Breast epithelium (tissue), 4 donors: ENCODE measurements at regions not wholly inside any gene's neighbourhood (a gene's known extent, or its start where the extent isn't known, plus 50 kb on each side); places are given as distances from the start of the nearest gene placed in this dataset.

Experiments used
- DNase-seq, 2 donors: peaks; one replicate each; pipeline ENCODE4 v3.0.0-alpha.2; 2019; ENCODE audit warnings: low spot score in 2 of 2
- H3K27ac ChIP-seq, 2 donors: fragments of 200-600 bp; sonication (generic) in 1 of 2; one replicate each; pipeline ENCODE4 v1.5.1; 2016 to 2019; ENCODE audit warnings: mild to moderate bottlenecking in 1 of 2
- H3K27me3 ChIP-seq, 2 donors: fragments of 200-600 bp; sonication (generic) in 1 of 2; one replicate each; pipeline versions ENCODE4 v1.5.1 to v1.6.0; 2017 to 2019; ENCODE audit warnings: control low read depth in 1 of 2, mild to moderate bottlenecking in 1 of 2
- H3K36me3 ChIP-seq: fragments of 200-600 bp; one replicate; pipeline ENCODE4 v1.5.1; 2019
- H3K4me1 ChIP-seq, 2 donors: fragments of 200-600 bp; sonication (generic); one replicate each; pipeline ENCODE4 v1.5.1; 2016 to 2019; ENCODE audit warnings: control low read depth in 1 of 2
- H3K4me3 ChIP-seq, 3 donors: fragments of 200-600 bp; sonication (generic); 1 replicate in 2 of 3; 2 replicates in 1 of 3; pipeline ENCODE4 v1.5.1; 2016 to 2019; ENCODE audit warnings: mild to moderate bottlenecking in 3 of 3, moderate library complexity in 2 of 3
- H3K9me3 ChIP-seq, 2 donors: fragments of 200-600 bp; sonication (generic) in 1 of 2; one replicate each; pipeline ENCODE4 v1.5.1; 2016 to 2019; ENCODE audit warnings: control low read depth in 1 of 2
- POLR2A ChIP-seq: fragments of 450-650 bp; IDR thresholded peaks from one replicate; pipeline ENCODE4 v1.6.1; 2016; ENCODE audit warnings: antibody characterized with exemption, mild to moderate bottlenecking, moderate library complexity
- POLR2AphosphoS5 ChIP-seq, 3 donors: sonication (generic); formaldehyde crosslinking; IDR thresholded peaks; one replicate each; pipeline ENCODE4 v1.6.1; 2017; ENCODE audit warnings: antibody characterized with exemption in 3 of 3
- intact Hi-C: fragments of 100-400 bp; cut with DNase I; formaldehyde crosslinking; loops from one replicate; pipeline ENCODE4 v1.15.1; 2023; ENCODE audit warnings: low total_unique reads
- TF ChIP-seq, protein P1 (sequence below), 3 donors: fragments of 450-650 bp; IDR thresholded peaks; one replicate each; pipeline ENCODE4 v1.5.1; 2016 to 2017; ENCODE audit warnings: antibody characterized with exemption in 3 of 3, mild to moderate bottlenecking in 3 of 3, moderate library complexity in 3 of 3

DNA sequence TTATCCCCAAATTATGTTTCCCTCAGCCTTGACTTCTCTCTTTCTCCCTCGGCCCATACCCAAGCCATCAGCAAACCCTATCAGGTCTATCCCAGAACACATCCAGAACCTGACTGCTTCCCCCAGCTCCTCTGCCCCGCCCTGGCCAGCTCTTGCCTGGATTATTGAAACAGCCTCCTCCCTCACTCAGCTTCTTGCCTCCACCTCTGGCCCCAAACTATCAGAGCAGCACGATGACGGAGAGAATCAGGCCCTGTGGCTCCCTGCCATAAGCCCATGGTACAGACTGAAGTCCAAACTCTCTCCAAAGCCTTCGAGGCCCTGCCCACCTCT is 105.3 kb upstream of the LINGO1 start:
- H3K9me3 ChIP-seq, result no peaks in the 10 kb centered on the region
- H3K36me3 ChIP-seq, result no peaks in the 10 kb centered on the region
- intact Hi-C loops, result no loop called here
- peaks cover 0 to 35% of the 10 kb centered on the region in 2 donors for H3K27me3 ChIP-seq
- TF ChIP-seq POLR2AphosphoS5 (IDR thresholded peaks at IDR 0.05), result no peak
- TF ChIP-seq, protein P1, sequence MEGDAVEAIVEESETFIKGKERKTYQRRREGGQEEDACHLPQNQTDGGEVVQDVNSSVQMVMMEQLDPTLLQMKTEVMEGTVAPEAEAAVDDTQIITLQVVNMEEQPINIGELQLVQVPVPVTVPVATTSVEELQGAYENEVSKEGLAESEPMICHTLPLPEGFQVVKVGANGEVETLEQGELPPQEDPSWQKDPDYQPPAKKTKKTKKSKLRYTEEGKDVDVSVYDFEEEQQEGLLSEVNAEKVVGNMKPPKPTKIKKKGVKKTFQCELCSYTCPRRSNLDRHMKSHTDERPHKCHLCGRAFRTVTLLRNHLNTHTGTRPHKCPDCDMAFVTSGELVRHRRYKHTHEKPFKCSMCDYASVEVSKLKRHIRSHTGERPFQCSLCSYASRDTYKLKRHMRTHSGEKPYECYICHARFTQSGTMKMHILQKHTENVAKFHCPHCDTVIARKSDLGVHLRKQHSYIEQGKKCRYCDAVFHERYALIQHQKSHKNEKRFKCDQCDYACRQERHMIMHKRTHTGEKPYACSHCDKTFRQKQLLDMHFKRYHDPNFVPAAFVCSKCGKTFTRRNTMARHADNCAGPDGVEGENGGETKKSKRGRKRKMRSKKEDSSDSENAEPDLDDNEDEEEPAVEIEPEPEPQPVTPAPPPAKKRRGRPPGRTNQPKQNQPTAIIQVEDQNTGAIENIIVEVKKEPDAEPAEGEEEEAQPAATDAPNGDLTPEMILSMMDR (IDR thresholded peaks at IDR 0.05), result no peak
- no peak for TF ChIP-seq POLR2A
- H3K4me3 ChIP-seq, result no peak overlapping the region
- H3K4me1 ChIP-seq, result no peaks in the 10 kb centered on the region
- DNase-seq, result no peak
- H3K27ac ChIP-seq, result no peak overlapping the region

DNA sequence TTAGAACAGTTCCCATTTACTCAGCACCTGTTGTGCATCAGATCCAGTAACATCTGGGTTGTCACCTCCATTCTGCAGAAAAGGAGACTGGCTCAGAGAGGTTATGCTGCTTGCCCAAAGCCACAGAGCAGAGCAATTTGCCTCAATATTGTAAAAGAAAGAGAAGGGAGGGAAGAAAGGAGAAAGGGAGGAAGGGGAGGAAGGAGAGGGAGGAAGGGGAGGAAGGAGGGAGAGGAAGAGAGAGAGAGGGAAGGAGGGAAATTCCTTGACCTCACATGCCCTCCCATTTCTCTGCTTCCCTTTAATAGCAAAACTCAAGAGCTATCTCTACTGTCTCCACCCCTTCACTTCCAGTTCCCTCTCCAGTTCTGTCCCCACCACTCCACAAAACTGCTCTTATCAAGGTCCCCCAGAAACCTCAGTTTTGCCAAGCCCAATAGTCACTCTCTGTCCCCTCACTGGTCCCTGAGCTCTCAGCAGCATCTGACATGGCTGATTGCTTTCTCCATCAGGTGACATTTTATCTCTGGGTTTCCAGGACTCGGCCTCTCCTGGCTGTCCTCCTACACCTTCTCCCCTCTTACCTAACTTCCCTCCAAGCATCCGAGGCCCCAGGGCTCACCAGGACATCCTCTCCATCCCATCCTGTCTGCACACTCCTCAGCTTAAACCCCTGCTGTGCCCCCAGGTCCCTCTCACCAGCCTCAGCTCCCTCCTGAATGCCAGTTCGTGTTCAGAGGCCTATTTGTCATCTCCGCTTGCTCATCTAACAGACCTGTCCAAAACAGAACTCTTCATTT is 104.7 kb upstream of the LINGO1 start:
- no peaks in the 10 kb centered on the region for H3K4me1 ChIP-seq
- DNase-seq, result no peak
- intact Hi-C loops, result no loop called here
- TF ChIP-seq POLR2A, result no peak
- TF ChIP-seq, protein P1 (IDR thresholded peaks at IDR 0.05), result no peak
- TF ChIP-seq POLR2AphosphoS5 (IDR thresholded peaks at IDR 0.05), result no peak
- H3K27me3 ChIP-seq, result peaks cover 0 to 35% of the 10 kb centered on the region in 2 donors
- no peak overlapping the region for H3K4me3 ChIP-seq
- no peaks in the 10 kb centered on the region for H3K36me3 ChIP-seq
- H3K27ac ChIP-seq, result no peak overlapping the region
- H3K9me3 ChIP-seq, result no peaks in the 10 kb centered on the region

DNA sequence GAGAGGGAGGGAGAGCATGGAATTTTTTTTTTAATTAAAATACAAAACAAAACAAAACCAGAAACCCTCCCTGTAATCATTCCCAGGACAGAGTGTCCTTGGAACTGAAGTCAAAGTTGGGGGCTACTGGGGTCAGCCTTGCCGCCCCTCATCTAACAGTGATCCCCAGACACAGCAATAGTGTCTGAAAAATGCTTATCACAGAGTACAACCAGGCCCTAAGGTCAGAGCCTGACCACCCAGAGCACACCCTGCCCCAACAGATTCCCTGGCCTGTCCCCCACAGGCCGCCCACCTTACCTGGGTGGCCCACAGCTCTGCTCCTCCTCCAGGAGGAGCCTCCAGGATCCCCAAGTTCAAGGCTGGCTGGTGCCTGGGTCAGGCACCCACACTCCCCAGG is 101.6 kb upstream of the LINGO1 start:
- TF ChIP-seq, protein P1 (IDR thresholded peaks at IDR 0.05), result no peak
- no peak for TF ChIP-seq POLR2AphosphoS5 (IDR thresholded peaks at IDR 0.05)
- intact Hi-C loops, result no loop called here

DNA sequence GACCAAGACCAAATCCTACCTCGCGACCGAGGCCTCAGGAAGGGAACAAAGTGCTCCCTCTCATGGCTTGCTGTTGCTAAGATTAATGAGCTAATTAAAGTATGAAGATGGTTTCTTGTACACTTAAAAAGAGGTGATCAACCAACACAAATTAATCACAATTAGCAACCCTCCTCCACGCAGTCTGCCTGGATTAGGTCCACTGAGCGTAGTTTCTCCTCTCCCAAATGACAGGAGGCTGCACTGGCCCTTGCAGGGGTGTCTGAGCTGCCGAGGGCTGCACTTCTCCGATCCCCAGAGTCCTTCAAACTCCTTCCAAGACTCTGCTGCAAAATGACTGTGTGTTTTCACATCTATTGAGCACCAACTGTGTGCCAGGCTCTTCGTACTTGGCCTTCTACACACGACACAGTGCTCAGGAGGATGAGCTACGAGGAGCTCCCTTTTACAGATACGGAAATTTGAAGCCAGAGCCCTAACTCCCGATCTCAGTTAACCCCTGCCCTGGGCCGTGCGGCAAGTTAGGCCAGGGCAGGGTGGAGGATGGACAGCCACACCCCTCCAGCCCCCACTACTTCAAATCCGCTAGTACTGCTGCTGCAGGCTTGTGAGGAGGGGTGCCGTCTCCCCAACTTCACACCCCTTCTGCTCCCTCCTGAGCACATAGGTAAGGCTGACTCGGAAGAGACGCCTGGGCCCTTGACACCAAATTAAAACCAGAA is 101.0 kb upstream of the LINGO1 start:
- no peak overlapping the region for H3K4me3 ChIP-seq
- no peak for TF ChIP-seq POLR2AphosphoS5 (IDR thresholded peaks at IDR 0.05)
- no peak for TF ChIP-seq POLR2A
- TF ChIP-seq, protein P1 (IDR thresholded peaks at IDR 0.05), result no peak
- no peak overlapping the region for H3K27ac ChIP-seq
- no peaks in the 10 kb centered on the region for H3K9me3 ChIP-seq
- intact Hi-C loops, result no loop called here
- H3K27me3 ChIP-seq, result peaks cover 0 to 2% of the 10 kb centered on the region in 2 donors
- no peaks in the 10 kb centered on the region for H3K36me3 ChIP-seq
- H3K4me1 ChIP-seq, result no peaks in the 10 kb centered on the region
- DNase-seq, result no peak

More for the DNA sequence above, 101.6 kb upstream of the LINGO1 start:
- Histone ChIP-seq H3K4me3 (no peak overlapping the region), H3K27me3 (peaks cover 0 to 8% of the 10 kb centered on the region in 2 donors), H3K36me3 (no peaks in the 10 kb centered on the region), H3K4me1 (no peaks in the 10 kb centered on the region), H3K27ac (no peak overlapping the region), H3K9me3 (no peaks in the 10 kb centered on the region)
- DNase-seq, result no peak
